Kidney capillary endothelial cell (primary cell): ENCODE measurements at regions not wholly inside any gene's neighbourhood (a gene's known extent, or its start where the extent isn't known, plus 50 kb on each side); places are given as distances from the start of the nearest gene placed in this dataset.

Experiments
- DNase-seq: peaks from one replicate; pipeline ENCODE4 v3.0.0-alpha.2; 2018; ENCODE audit warnings: low spot score

GRCh38 chr6:14713008-14713960, 532.6 kb upstream of the JARID2 start:
- DNase-seq = peak; percentile 52

- no peak for DNase-seq
Observed at GRCh38 chr6:14713966-14714631, 531.8 kb upstream of the JARID2 start.

DNA sequence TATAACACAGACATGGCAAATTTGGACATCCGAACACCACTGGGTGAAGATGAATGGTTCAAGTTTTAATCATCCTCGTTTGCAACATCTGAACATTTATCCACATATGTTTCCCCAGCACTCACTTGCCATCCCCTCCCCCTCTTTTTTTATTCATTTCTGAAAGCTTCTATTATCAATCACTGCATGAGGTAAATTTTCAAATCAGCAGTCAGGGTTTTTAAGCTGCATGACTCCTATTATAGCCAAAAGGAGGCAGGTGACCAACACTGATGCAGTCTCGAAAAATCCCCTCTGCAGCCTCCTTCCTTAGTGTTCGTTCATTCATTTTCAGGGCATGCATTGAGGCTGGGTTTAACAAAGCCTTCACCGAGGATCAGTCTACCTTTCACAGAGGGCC, 530.8 kb upstream of the JARID2 start:
- no peak for DNase-seq

DNA sequence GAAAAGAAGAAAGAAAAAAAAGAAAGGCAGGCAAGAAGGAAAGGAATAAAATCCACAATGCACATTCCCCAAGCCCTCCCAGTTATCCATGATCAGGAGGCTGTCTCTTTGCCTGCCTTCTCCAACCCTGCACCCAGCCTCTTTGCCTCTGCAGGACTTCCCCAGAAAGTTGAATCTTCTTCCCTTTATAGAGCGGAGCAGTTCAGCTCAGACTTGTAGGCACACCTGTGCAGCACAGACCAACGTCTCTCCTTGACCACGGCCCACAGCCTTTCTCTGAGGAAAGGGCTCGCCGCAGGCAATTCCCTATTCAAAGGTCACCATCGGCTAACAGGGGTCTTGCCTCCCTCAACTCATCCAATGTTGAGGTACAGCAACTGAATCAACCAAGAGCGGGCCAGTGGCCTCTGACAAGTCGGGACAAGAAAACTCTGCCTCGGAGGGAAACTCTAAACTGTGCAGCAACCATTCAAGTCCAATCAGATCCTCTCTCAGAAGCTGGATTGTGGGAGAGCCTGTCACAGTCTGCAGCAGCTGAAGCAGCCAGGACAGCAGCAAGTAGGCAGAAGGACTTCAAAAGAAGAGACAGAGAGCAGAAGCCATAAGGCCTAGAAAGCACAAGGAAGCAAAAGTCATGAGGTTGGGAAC, 529.2 kb upstream of the JARID2 start:
- no peak for DNase-seq

- DNase-seq = no peak
Observed at GRCh38 chr6:14717307-14717706, 528.6 kb upstream of the JARID2 start.

GRCh38 chr6:14718861-14719260, 527.0 kb upstream of the JARID2 start:
- no peak for DNase-seq

GRCh38 chr6:14719270-14719669, 526.6 kb upstream of the JARID2 start:
- no peak for DNase-seq

DNA sequence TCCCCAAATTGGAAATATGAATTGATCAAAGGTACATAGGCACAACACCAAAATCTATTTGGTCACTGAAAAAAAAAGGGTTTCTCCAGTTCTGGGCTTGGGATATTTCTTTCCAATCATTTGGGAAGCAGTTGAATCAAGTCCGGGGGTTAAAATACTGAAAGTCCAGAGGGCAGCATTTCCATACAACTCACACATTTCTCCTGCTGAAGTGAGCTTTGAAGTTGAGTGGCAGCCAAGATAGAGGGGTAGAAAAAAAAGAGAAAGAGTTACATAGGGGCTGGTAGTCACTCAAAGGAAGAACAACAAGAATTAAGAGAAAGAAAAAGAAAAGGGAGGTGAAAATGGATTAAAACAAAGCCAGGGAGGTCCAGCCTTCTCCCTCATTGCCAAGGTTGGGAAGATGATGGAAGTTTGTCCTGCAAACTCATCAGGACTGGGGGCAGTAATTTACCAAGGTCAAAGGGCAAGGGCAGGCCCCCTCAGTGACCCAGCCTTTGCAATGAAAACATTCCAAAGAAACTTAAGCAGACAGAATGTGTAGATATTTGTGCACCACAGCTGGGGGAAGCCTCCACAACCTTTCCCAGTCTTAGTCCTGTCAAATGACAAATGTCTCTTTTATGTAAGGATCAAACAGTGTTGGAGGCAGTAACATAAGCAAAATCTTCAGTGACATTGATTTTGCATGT, 525.3 kb upstream of the JARID2 start:
- DNase-seq = no peak

GRCh38 chr6:14721103-14721758, 524.6 kb upstream of the JARID2 start:
- no peak for DNase-seq

DNA sequence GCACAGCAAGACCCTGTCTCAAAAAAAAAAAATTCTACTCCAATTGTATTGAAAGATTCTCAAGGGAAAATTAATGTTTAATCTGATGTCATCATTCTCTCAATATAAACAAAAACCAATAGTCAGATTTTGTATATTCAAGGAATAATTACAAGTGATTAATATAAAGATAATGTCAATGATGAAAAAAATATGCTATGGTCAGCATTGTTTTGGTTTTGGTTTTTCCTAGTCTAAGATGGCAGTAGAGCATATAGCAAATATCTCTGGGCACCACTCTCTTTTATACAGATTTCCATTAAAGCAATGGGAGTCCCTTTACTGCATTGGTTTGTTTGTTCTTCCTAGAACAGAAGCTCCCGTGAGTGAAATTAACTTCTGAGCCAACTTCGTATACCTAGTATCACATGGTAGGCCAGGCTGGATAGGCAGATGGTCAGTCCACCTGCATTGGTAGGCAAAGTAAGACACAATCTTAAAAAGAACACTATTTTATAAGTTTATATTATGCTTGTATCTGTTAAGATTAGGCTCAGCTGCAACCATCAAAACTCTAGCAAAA, 523.8 kb upstream of the JARID2 start:
- DNase-seq = no peak

DNA sequence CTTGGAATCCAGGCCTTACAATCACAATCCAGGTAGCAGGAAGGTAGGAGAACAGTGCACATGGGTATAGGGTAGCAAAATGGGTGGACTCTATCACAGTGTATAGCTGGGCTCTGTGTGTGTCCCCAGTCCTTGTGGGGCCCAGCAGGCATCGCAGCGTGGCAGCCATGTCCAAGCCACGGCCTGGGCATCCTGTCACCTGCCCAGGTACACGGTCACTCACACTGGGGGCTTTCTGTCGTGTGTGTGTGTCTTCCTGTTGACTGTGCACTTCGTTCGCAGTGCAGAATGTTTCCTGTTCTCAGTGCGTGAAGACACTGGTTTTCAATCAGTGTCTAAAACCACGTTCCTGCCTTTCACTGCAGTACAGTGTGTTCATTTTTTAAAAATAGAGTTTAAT, 523.2 kb upstream of the JARID2 start:
- DNase-seq = no peak

DNA sequence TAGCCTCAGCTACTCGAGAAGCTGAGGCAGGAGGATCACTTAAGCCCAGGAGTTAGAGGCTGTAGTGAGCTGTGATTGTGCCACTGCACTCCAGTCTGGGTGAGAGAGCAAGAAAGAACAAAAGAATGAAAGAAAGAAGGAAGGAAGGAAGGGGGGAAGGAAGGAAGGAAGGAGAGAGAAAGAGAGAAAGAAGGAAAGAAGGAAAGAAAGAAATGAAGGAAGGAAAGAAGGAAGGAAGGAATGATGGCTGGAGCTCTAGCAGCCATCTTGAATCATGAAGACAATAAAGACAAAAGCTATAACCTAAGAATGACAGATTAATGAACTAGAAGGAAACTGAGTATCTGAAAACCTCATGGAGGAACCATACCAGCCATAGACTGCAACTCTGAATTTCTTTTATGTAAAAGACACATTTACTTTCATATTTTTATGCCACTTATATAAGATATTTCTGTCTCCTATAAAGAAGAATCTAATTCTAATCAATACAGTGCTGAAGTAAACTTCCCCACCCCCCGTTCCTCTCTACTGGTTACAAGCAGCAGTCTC, 522.3 kb upstream of the JARID2 start:
- no peak for DNase-seq

DNA sequence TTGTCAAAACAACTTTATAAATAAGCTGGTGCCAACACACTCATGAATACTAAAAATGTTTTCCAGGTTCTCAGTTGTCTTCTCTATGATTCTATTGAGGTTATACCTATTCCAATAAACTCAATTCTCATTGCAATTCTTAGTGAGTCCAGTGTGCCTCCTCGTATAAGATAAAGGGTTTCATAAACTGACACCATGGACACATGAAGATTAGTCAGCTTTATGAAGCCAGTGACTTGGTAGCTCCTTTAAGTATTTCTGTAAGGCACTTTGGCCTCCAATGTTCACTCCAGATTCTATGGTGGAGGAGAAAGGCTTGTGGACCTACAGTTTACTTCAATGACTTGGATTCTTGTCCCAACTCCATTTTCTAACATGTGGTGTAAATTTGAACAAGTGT, 521.3 kb upstream of the JARID2 start:
- DNase-seq = no peak

DNA sequence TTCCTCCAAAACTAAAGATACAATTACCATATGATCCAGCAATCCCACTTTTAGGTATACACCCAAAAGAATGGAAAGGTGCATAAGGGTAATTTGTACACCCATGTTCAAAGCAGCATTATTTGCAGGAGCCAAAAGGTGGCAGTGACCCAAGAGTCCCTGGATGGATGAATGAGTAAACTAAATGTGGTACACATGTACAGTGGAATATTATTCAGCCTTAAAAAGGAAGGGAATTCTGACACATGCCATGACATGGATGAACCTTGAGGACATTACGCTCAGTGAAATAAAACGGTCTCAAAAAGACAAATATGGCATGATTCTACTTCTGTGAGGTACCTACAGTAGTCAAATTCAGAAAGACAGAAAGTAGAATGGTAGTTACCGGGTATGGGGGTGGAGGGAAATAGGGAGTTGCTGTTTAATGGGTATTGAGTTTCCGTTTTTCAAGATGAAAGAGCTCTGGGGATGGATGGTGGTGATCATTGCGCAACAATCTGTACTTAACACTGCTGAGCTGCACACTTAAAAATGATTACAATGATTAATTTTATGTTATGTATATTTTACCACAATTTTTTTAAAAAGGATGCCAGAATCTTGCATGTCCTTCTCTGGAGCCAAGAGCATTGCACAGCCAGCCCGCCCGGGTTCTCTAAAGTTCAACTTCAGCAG, 518.9 kb upstream of the JARID2 start:
- no peak for DNase-seq

DNA sequence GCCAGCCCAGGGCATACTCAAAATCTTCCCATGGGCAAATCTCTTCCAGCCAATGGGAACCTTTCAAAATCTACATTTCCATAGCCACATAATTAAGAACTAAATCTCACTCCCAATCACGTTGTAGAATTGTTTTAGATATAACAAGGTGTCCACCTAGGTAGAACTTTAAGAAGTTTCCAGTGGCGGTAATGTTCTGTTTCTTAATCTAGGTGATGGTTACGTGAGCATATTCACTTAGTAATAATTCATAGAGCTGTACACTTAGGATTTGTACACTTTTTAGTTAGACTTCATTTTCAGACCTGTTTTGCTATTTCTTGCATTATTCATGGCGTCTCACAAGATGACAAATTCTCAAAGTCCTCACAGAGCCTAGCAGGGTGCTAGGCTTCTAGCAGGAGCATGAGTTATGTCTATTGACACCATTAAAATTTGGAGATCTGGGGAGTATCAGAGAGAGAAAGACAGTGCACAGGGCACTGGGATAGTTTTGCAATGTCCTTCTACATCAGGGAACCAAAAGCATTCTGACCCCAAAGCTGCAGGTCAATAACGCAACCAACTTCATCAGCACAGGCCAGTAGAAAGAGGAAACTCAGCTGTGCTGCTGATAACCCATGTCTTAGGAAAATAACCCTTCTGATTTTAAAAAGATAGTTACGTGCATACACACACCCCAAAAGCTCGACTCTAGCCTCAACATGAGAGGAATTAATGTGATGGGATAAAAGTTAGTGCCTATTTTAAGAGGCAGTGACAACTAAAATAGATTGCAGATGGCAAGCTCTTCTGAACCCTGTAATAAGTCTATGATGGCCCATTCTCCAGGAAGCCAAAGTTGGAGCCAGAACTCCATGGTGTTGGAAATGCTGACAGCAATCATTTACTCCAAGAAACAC, 518.1 kb upstream of the JARID2 start:
- DNase-seq = no peak

- DNase-seq = no peak
Observed at GRCh38 chr6:14728396-14729024, 517.4 kb upstream of the JARID2 start.

- no peak for DNase-seq
Observed at GRCh38 chr6:14729129-14729871, 516.6 kb upstream of the JARID2 start.

- DNase-seq = no peak
Observed at GRCh38 chr6:14730654-14731053, 515.2 kb upstream of the JARID2 start.
